Type B pancreatic cell (in vitro differentiated cells): ENCODE measurements at regions not wholly inside any gene's neighbourhood (a gene's known extent, or its start where the extent isn't known, plus 50 kb on each side); places are given as distances from the start of the nearest gene placed in this dataset.

Experiments used
- DNase-seq: peaks from one replicate; pipeline ENCODE4 v3.0.0; 2021; ENCODE audit warnings: mixed read lengths; ENCODE audit not compliant: unreplicated experiment; ENCODE audit errors: extremely low spot score
- H3K27ac Mint-ChIP-seq: 2 replicates; pipeline ENCODE4 v1.8.0; 2021; ENCODE audit warnings: mild to moderate bottlenecking, mixed read lengths
- H3K27me3 Mint-ChIP-seq: 2 replicates; pipeline ENCODE4 v1.8.0; 2021; ENCODE audit warnings: mixed read lengths
- H3K36me3 Mint-ChIP-seq: 2 replicates; pipeline ENCODE4 v1.8.0; 2021; ENCODE audit warnings: mixed read lengths
- H3K4me1 Mint-ChIP-seq: one replicate; pipeline ENCODE4 v1.8.0; 2021; ENCODE audit warnings: mixed read lengths; ENCODE audit not compliant: unreplicated experiment
- H3K4me3 Mint-ChIP-seq: 2 replicates; pipeline ENCODE4 v1.8.0; 2021; ENCODE audit warnings: mild to moderate bottlenecking, mixed read lengths
- H3K9me3 Mint-ChIP-seq: 2 replicates; pipeline ENCODE4 v1.8.0; 2021; ENCODE audit warnings: mixed read lengths
- CTCF ChIP-seq: fragments of 200-600 bp; sonication (generic); conservative IDR thresholded peaks from 2 replicates; pipeline ENCODE4 v1.5.0; 2021; ENCODE audit warnings: antibody characterized with exemption, mild to moderate bottlenecking

GRCh38 chr10:53598914-53599313, 826.3 kb upstream of the MBL2 start:
- Mint-ChIP-seq H3K27ac (no peak overlapping the region), H3K27me3 (no peaks in the 10 kb centered on the region), H3K4me1 (peaks cover 20% of the 10 kb centered on the region), H3K36me3 (no peaks in the 10 kb centered on the region), H3K4me3 (no peak overlapping the region), H3K9me3 (no peaks in the 10 kb centered on the region)
- no peak for TF ChIP-seq CTCF
- no peak for DNase-seq

- DNase-seq, result no peak
- TF ChIP-seq CTCF, result no peak
- no peaks in the 10 kb centered on the region for H3K36me3 Mint-ChIP-seq
- H3K27me3 Mint-ChIP-seq, result no peaks in the 10 kb centered on the region
- H3K27ac Mint-ChIP-seq, result no peak overlapping the region
- H3K4me1 Mint-ChIP-seq, result peaks cover 20% of the 10 kb centered on the region
- H3K9me3 Mint-ChIP-seq, result peaks cover 1% of the 10 kb centered on the region
- H3K4me3 Mint-ChIP-seq, result no peak overlapping the region
Observed at GRCh38 chr10:53597835-53598251, 825.3 kb upstream of the MBL2 start.

GRCh38 chr10:53580465-53580864, 807.9 kb upstream of the MBL2 start:
- no peak for DNase-seq
- Mint-ChIP-seq H3K9me3 (no peaks in the 10 kb centered on the region), H3K36me3 (no peaks in the 10 kb centered on the region), H3K27me3 (no peaks in the 10 kb centered on the region), H3K4me1 (no peaks in the 10 kb centered on the region), H3K4me3 (no peak overlapping the region), H3K27ac (no peak overlapping the region)
- peak; percentile 54 for TF ChIP-seq CTCF

- no peak overlapping the region for H3K4me3 Mint-ChIP-seq
- no peaks in the 10 kb centered on the region for H3K27me3 Mint-ChIP-seq
- no peaks in the 10 kb centered on the region for H3K4me1 Mint-ChIP-seq
- H3K27ac Mint-ChIP-seq, result no peak overlapping the region
- H3K9me3 Mint-ChIP-seq, result no peaks in the 10 kb centered on the region
- DNase-seq, result no peak
- no peaks in the 10 kb centered on the region for H3K36me3 Mint-ChIP-seq
- TF ChIP-seq CTCF, result no peak
Observed at GRCh38 chr10:53579773-53580172, 807.2 kb upstream of the MBL2 start.

- DNase-seq, result no peak
- TF ChIP-seq CTCF, result no peak
- Mint-ChIP-seq H3K27me3 (no peaks in the 10 kb centered on the region), H3K36me3 (no peaks in the 10 kb centered on the region), H3K27ac (no peak overlapping the region), H3K4me1 (no peaks in the 10 kb centered on the region), H3K9me3 (no peaks in the 10 kb centered on the region), H3K4me3 (no peak overlapping the region)
Observed at GRCh38 chr10:53574024-53574423, 801.4 kb upstream of the MBL2 start.

GRCh38 chr10:53573498-53573897, 800.9 kb upstream of the MBL2 start:
- H3K36me3 Mint-ChIP-seq, result no peaks in the 10 kb centered on the region
- no peak for DNase-seq
- H3K4me3 Mint-ChIP-seq, result no peak overlapping the region
- no peaks in the 10 kb centered on the region for H3K9me3 Mint-ChIP-seq
- H3K4me1 Mint-ChIP-seq, result no peaks in the 10 kb centered on the region
- no peaks in the 10 kb centered on the region for H3K27me3 Mint-ChIP-seq
- no peak overlapping the region for H3K27ac Mint-ChIP-seq
- no peak for TF ChIP-seq CTCF
